ENCODE measurements at regions not wholly inside any gene's neighbourhood (a gene's known extent, or its start where the extent isn't known, plus 50 kb on each side); places are given as distances from the start of the nearest gene placed in this dataset.
"Not testable (repeated sequence)": the region's sequence is repeated elsewhere in the genome, so short reads cannot be mapped to it uniquely, and the experiment has no call there.

GRCh38 chrX:3882553-3882920 lies 169.1 kb upstream of the PRKX start:
- not testable (repeated sequence) for H3K27ac ChIP-seq (ENCODE audit: low read depth, low read length); H3K4me3 Mint-ChIP-seq; DNase-seq; H3K27ac Mint-ChIP-seq; H3K4me3 ChIP-seq (ENCODE audit: low read length); H3K9me3 ChIP-seq (ENCODE audit: control insufficient read depth, low read length); H3K9ac ChIP-seq (ENCODE audit: extremely low read depth, low read length, poor library complexity, severe bottlenecking); H3K36me3 Mint-ChIP-seq (ENCODE audit: low read depth); H3K27me3 ChIP-seq (ENCODE audit: control insufficient read depth, insufficient read depth, low read length, poor library complexity, severe bottlenecking); H3K36me3 ChIP-seq (ENCODE audit: control insufficient read depth, insufficient read depth, low read length); H3K4me1 ChIP-seq (ENCODE audit: control insufficient read depth, insufficient read depth, low read length); H3K27me3 Mint-ChIP-seq (ENCODE audit: insufficient read depth); H3K4me1 Mint-ChIP-seq; H3K9me3 Mint-ChIP-seq
- no CpG with 5 or more reads among the region's 5 CpGs for WGBS, 2 experiments (ENCODE audit: insufficient coverage in 1 of 2, insufficient read length in 1 of 2)

DNA sequence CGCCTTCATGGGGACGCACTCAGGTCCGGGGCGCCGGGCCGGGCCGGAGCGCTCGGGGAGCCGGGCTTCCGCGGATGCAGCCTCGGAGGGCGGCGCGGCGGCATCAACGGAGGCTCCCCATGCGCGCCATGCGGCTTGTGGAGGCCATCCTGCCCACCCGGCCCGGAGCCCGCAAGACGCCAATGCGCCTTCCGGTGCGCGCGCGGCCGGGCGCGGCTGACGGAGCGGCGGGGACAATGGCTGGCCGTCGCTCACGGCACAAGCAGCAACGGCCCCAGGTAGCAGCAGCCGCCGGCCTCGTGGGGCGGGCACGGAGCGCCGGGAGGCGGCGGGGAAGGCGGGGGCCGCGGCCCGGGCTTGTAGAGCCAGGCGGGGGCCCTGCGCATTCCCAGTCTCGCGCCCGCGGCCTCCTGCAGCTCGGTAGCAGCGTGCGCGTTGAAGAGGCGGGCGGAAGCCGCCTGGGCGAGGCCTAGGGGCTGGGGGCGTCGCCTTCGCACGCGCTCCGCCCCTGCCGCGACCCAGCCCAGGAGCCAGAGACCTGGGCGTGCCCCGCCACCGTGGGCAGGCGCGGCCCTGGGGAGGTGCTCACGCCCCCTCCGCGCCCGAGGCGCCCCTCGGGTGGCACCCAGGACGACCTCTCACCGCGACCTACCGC lies 168.6 kb upstream of the PRKX start:
- H3K9me3 Mint-ChIP-seq; H3K9me3 ChIP-seq (ENCODE audit: control insufficient read depth, low read length); H3K4me3 Mint-ChIP-seq; DNase-seq; H3K27ac Mint-ChIP-seq; H3K36me3 Mint-ChIP-seq (ENCODE audit: low read depth); H3K9ac ChIP-seq (ENCODE audit: extremely low read depth, low read length, poor library complexity, severe bottlenecking); H3K36me3 ChIP-seq (ENCODE audit: control insufficient read depth, insufficient read depth, low read length); H3K27ac ChIP-seq (ENCODE audit: low read depth, low read length); H3K4me1 ChIP-seq (ENCODE audit: control insufficient read depth, insufficient read depth, low read length); H3K4me3 ChIP-seq (ENCODE audit: low read length); H3K27me3 ChIP-seq (ENCODE audit: control insufficient read depth, insufficient read depth, low read length, poor library complexity, severe bottlenecking); H3K4me1 Mint-ChIP-seq; H3K27me3 Mint-ChIP-seq (ENCODE audit: insufficient read depth): not testable (repeated sequence)
- no CpG with 5 or more reads among the region's 91 CpGs for WGBS, 2 experiments (ENCODE audit: insufficient coverage in 1 of 2, insufficient read length in 1 of 2)

DNA sequence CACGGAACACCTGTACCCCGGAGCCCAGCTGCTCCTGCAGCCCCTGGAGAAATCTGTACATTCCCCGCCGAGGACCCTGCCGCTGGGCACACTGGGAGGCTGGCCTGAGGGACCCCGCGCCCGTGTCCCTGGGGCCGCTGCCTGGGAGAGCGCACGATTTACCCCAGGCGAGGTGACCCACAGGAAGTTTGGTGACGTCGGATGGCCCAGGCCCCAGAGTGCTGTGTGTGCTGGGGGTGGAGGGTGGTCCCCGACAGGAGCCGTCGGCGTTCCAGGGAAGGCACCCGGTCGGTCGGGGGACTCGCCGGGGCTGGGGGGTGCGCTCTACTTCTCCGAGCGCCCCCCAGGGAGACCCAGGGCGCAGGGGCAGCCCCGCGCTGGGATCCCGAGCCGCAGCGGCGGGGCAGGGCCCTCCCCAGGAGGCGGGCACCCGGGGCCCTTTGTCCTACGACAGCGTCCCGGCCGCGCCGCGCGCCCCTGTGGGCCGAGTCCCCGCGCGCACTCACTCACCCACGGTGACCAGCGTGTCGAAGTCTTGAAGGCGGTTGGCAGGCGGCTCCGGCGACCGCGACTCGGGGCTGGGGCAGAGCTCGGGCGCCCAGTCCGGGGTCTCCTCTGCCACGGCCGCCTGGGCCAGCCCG lies 167.9 kb upstream of the PRKX start:
- not testable (repeated sequence) for H3K4me3 ChIP-seq (ENCODE audit: low read length); H3K4me1 Mint-ChIP-seq; H3K36me3 ChIP-seq (ENCODE audit: control insufficient read depth, insufficient read depth, low read length); H3K27ac Mint-ChIP-seq; H3K27me3 ChIP-seq (ENCODE audit: control insufficient read depth, insufficient read depth, low read length, poor library complexity, severe bottlenecking); H3K9me3 ChIP-seq (ENCODE audit: control insufficient read depth, low read length); H3K4me3 Mint-ChIP-seq; H3K9me3 Mint-ChIP-seq; H3K4me1 ChIP-seq (ENCODE audit: control insufficient read depth, insufficient read depth, low read length); H3K9ac ChIP-seq (ENCODE audit: extremely low read depth, low read length, poor library complexity, severe bottlenecking); H3K27me3 Mint-ChIP-seq (ENCODE audit: insufficient read depth); H3K36me3 Mint-ChIP-seq (ENCODE audit: low read depth); DNase-seq; H3K27ac ChIP-seq (ENCODE audit: low read depth, low read length)
- no CpG with 5 or more reads among the region's 63 CpGs for WGBS, 2 experiments (ENCODE audit: insufficient coverage in 1 of 2, insufficient read length in 1 of 2)

GRCh38 chrX:3876393-3876792 lies 162.9 kb upstream of the PRKX start:
- H3K27me3 ChIP-seq (ENCODE audit: control insufficient read depth, insufficient read depth, low read length, poor library complexity, severe bottlenecking); H3K9me3 ChIP-seq (ENCODE audit: control insufficient read depth, low read length); H3K36me3 Mint-ChIP-seq (ENCODE audit: low read depth); H3K4me3 Mint-ChIP-seq; H3K27me3 Mint-ChIP-seq (ENCODE audit: insufficient read depth); H3K9me3 Mint-ChIP-seq; H3K4me1 ChIP-seq (ENCODE audit: control insufficient read depth, insufficient read depth, low read length); DNase-seq; H3K4me3 ChIP-seq (ENCODE audit: low read length); H3K36me3 ChIP-seq (ENCODE audit: control insufficient read depth, insufficient read depth, low read length); H3K9ac ChIP-seq (ENCODE audit: extremely low read depth, low read length, poor library complexity, severe bottlenecking); H3K27ac ChIP-seq (ENCODE audit: low read depth, low read length); H3K4me1 Mint-ChIP-seq; H3K27ac Mint-ChIP-seq: not testable (repeated sequence)
- no CpG with 5 or more reads among the region's 28 CpGs for WGBS, 2 experiments (ENCODE audit: insufficient coverage in 1 of 2, insufficient read length in 1 of 2)

DNA sequence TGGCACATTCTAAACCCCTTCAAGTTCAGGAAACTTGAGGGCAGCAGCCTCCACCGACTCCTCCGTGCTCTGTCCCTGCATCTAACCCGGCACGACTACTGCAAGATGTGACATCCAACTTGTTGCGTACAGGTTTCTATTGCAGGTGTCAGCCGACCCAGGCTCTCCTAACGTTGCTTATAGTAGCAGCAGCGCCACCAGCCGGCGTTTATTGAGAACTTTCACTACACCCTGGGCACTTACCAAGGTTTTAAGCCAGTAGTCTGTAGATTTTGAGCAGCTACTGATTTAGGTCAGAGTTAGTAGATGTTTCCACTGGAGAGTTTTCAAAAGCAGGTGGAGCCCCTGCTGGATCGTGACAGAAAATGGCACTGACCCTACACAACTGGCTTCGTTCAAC lies 162.2 kb upstream of the PRKX start:
- H3K9ac ChIP-seq (ENCODE audit: extremely low read depth, low read length, poor library complexity, severe bottlenecking); H3K4me3 ChIP-seq (ENCODE audit: low read length); H3K27me3 Mint-ChIP-seq (ENCODE audit: insufficient read depth); DNase-seq; H3K27me3 ChIP-seq (ENCODE audit: control insufficient read depth, insufficient read depth, low read length, poor library complexity, severe bottlenecking); H3K9me3 Mint-ChIP-seq; H3K27ac Mint-ChIP-seq; H3K36me3 ChIP-seq (ENCODE audit: control insufficient read depth, insufficient read depth, low read length); H3K4me1 Mint-ChIP-seq; H3K27ac ChIP-seq (ENCODE audit: low read depth, low read length); H3K9me3 ChIP-seq (ENCODE audit: control insufficient read depth, low read length); H3K36me3 Mint-ChIP-seq (ENCODE audit: low read depth); H3K4me3 Mint-ChIP-seq; H3K4me1 ChIP-seq (ENCODE audit: control insufficient read depth, insufficient read depth, low read length): not testable (repeated sequence)
- WGBS, 2 experiments (ENCODE audit: insufficient coverage in 1 of 2, insufficient read length in 1 of 2), result no CpG with 5 or more reads among the region's 12 CpGs

DNA sequence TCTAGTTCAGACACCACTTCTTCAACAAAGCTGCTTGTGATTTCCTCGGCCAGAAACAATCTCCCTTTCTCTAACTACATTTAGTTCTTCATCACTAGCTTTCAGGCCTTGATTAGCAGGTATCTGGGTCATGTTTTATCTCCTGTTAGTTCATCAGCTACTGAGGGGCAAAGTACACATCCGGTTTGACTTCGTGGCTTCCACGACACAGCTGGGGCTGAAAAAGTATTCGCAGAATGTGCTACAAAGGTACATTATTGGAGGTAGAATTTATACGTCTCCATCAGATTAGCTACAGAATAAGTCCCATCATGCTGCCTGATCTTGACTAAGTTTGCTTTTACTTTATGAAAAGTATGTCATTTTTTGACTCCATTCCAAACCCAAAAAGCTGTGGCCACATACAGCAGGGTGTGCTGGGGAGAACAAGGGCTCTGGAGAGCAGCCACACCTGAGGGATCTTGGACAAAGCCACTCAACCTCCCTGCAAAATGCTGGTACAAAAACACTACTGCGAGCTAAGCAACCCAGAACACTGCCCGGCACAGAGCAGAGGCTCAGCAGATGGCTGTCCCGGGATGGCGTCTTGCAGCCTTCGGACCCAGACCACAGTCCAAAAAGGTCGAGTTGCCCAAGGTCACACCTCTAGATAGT lies 158.9 kb upstream of the PRKX start:
- H3K9me3 Mint-ChIP-seq; H3K4me3 Mint-ChIP-seq; H3K27me3 Mint-ChIP-seq (ENCODE audit: insufficient read depth); H3K36me3 ChIP-seq (ENCODE audit: control insufficient read depth, insufficient read depth, low read length); H3K9ac ChIP-seq (ENCODE audit: extremely low read depth, low read length, poor library complexity, severe bottlenecking); H3K9me3 ChIP-seq (ENCODE audit: control insufficient read depth, low read length); H3K27me3 ChIP-seq (ENCODE audit: control insufficient read depth, insufficient read depth, low read length, poor library complexity, severe bottlenecking); H3K36me3 Mint-ChIP-seq (ENCODE audit: low read depth); H3K4me1 ChIP-seq (ENCODE audit: control insufficient read depth, insufficient read depth, low read length); H3K4me1 Mint-ChIP-seq; H3K4me3 ChIP-seq (ENCODE audit: low read length); H3K27ac ChIP-seq (ENCODE audit: low read depth, low read length); H3K27ac Mint-ChIP-seq; DNase-seq: not testable (repeated sequence)
- 82% methylated on average over 4 of the region's 12 CpGs; no CpG with 5 or more reads in 1 of the 2 experiments for WGBS, 2 experiments (ENCODE audit: insufficient coverage in 1 of 2, insufficient read length in 1 of 2)
